H9 (cell line): ENCODE measurements at regions not wholly inside any gene's neighbourhood (a gene's known extent, or its start where the extent isn't known, plus 50 kb on each side); places are given as distances from the start of the nearest gene placed in this dataset.

Source experiments
- DNase-seq: peaks from one replicate; pipeline ENCODE4 v3.0.0-alpha.2; 2017
- H2AFZ ChIP-seq: one replicate; pipeline ENCODE4 v1.6.1; 2013; ENCODE audit warnings: mild to moderate bottlenecking, low read length, control low read depth, moderate library complexity
- H2AK5ac ChIP-seq: 2 replicates; pipeline ENCODE4 v1.6.1; 2013; ENCODE audit warnings: low read length, control low read depth, mixed read lengths; ENCODE audit not compliant: insufficient read length
- H2BK120ac ChIP-seq: one replicate; pipeline ENCODE4 v1.6.1; 2013; ENCODE audit warnings: low read depth, mild to moderate bottlenecking, low read length, control low read depth, inconsistent platforms; ENCODE audit not compliant: poor library complexity, severe bottlenecking
- H2BK12ac ChIP-seq: 2 replicates; pipeline ENCODE4 v1.6.1; 2013; ENCODE audit warnings: low read length, control low read depth, mixed read lengths, low read depth; ENCODE audit not compliant: insufficient read length
- H2BK15ac ChIP-seq: 2 replicates; pipeline ENCODE4 v1.6.1; 2013; ENCODE audit warnings: low read depth, low read length, control low read depth
- H2BK20ac ChIP-seq: one replicate; pipeline ENCODE4 v1.6.1; 2013; ENCODE audit warnings: low read depth, mild to moderate bottlenecking, low read length, control low read depth, inconsistent platforms; ENCODE audit not compliant: poor library complexity, severe bottlenecking
- H2BK5ac ChIP-seq: 2 replicates; pipeline ENCODE4 v1.6.1; 2013; ENCODE audit warnings: low read length, control low read depth, mixed read lengths; ENCODE audit not compliant: insufficient read length
- H3K14ac ChIP-seq: 2 replicates; pipeline ENCODE4 v1.6.1; 2013; ENCODE audit warnings: low read length, control low read depth; ENCODE audit not compliant: insufficient read depth
- H3K18ac ChIP-seq: 2 replicates; pipeline ENCODE4 v1.6.1; 2013; ENCODE audit warnings: low read depth, mild to moderate bottlenecking, mixed read lengths, low read length, control low read depth; ENCODE audit not compliant: insufficient read length
- H3K23ac ChIP-seq: 2 replicates; pipeline ENCODE4 v1.6.1; 2013; ENCODE audit warnings: low read length, control low read depth, mixed read lengths, low read depth; ENCODE audit not compliant: insufficient read length
- H3K23me2 ChIP-seq: 2 replicates; pipeline ENCODE4 v1.6.1; 2013; ENCODE audit warnings: low read depth, mild to moderate bottlenecking, mixed read lengths, low read length, control low read depth; ENCODE audit not compliant: insufficient read length, poor library complexity, severe bottlenecking
- H3K27ac ChIP-seq: 2 replicates; pipeline ENCODE4 v1.5.1; 2013; ENCODE audit warnings: low read length, control low read depth, mixed read lengths, low read depth; ENCODE audit not compliant: insufficient read length
- H3K27me3 ChIP-seq: 2 replicates; pipeline ENCODE4 v1.6.1; 2013; ENCODE audit warnings: low read length, control low read depth, inconsistent platforms; ENCODE audit not compliant: insufficient read depth
- H3K4ac ChIP-seq: 2 replicates; pipeline ENCODE4 v1.6.1; 2013; ENCODE audit warnings: low read depth, mild to moderate bottlenecking, control low read depth, inconsistent platforms, low read length, moderate library complexity
- H3K4me1 ChIP-seq: 2 replicates; pipeline ENCODE4 v1.6.1; 2013; ENCODE audit warnings: low read length, control low read depth, inconsistent platforms; ENCODE audit not compliant: insufficient read depth
- H3K4me2 ChIP-seq: 2 replicates; pipeline ENCODE4 v1.6.1; 2013; ENCODE audit warnings: low read length, control low read depth, mixed read lengths; ENCODE audit not compliant: insufficient read length, insufficient read depth
- H3K56ac ChIP-seq: 2 replicates; pipeline ENCODE4 v1.6.1; 2013; ENCODE audit warnings: low read depth, mild to moderate bottlenecking, mixed read lengths, low read length, control low read depth; ENCODE audit not compliant: insufficient read length
- H3K79me1 ChIP-seq: 2 replicates; pipeline ENCODE4 v1.6.1; 2013; ENCODE audit warnings: low read depth, mild to moderate bottlenecking, moderate library complexity, low read length, control low read depth, inconsistent platforms; ENCODE audit not compliant: insufficient read depth, poor library complexity, severe bottlenecking
- H3K79me2 ChIP-seq: 2 replicates; pipeline ENCODE4 v1.6.1; 2013; ENCODE audit warnings: low read length, control low read depth, inconsistent platforms; ENCODE audit not compliant: insufficient read depth
- H3K9ac ChIP-seq: 2 replicates; pipeline ENCODE4 v1.6.1; 2013; ENCODE audit warnings: low read length, control low read depth, mixed read lengths; ENCODE audit not compliant: insufficient read length; ENCODE audit errors: extremely low read depth
- H3K9me3 ChIP-seq: one replicate; pipeline ENCODE4 v1.6.1; 2013; ENCODE audit warnings: low read depth, low read length, inconsistent platforms; ENCODE audit not compliant: control insufficient read depth
- H3T11ph ChIP-seq: one replicate; pipeline ENCODE4 v1.6.1; 2013; ENCODE audit warnings: mild to moderate bottlenecking, low read length, control low read depth, inconsistent platforms
- H4K20me1 ChIP-seq: one replicate; pipeline ENCODE4 v1.6.1; 2013; ENCODE audit not compliant: control insufficient read depth, insufficient read length, insufficient read depth
- H4K5ac ChIP-seq: 2 replicates; pipeline ENCODE4 v1.6.1; 2013; ENCODE audit warnings: low read depth, mild to moderate bottlenecking, mixed read lengths, low read length, control low read depth; ENCODE audit not compliant: insufficient read length
- H4K8ac ChIP-seq: replicated peaks from 2 replicates; pipeline ENCODE4 v1.6.1; 2013; ENCODE audit warnings: low read length, control low read depth, mixed read lengths, low read depth; ENCODE audit not compliant: insufficient read length
- H4K91ac ChIP-seq: 2 replicates; pipeline ENCODE4 v1.6.1; 2013; ENCODE audit warnings: low read depth, mild to moderate bottlenecking, moderate library complexity, mixed read lengths, low read length, control low read depth; ENCODE audit not compliant: insufficient read length
- H3K27ac Mint-ChIP-seq, 3 experiments: 2 replicates in 2 of 3; 3 replicates in 1 of 3; pipeline ENCODE4 v1.8.0; 2020 to 2021; ENCODE audit warnings: mixed read lengths in 3 of 3, mild to moderate bottlenecking in 1 of 3, moderate library complexity in 1 of 3
- H3K27me3 Mint-ChIP-seq: 2 replicates; pipeline ENCODE4 v1.8.0; 2021; ENCODE audit warnings: low read depth, mild to moderate bottlenecking, moderate library complexity, mixed read lengths
- H3K36me3 Mint-ChIP-seq, 3 experiments: 2 replicates in 2 of 3; 3 replicates in 1 of 3; pipeline ENCODE4 v1.8.0; 2020 to 2021; ENCODE audit warnings: low read depth in 3 of 3, mixed read lengths in 3 of 3; ENCODE audit not compliant: insufficient read depth in 1 of 3
- H3K4me1 Mint-ChIP-seq, 2 experiments: 2 replicates each; pipeline ENCODE4 v1.8.0; 2020; ENCODE audit warnings: mixed read lengths in 2 of 2
- H3K4me3 Mint-ChIP-seq, 2 experiments: 2 replicates in 1 of 2; 3 replicates in 1 of 2; pipeline ENCODE4 v1.8.0; 2020 to 2021; ENCODE audit warnings: mild to moderate bottlenecking in 2 of 2, mixed read lengths in 2 of 2, moderate library complexity in 1 of 2
- H3K9me3 Mint-ChIP-seq, 2 experiments: 2 replicates in 1 of 2; 3 replicates in 1 of 2; pipeline ENCODE4 v1.8.0; 2020; ENCODE audit warnings: mild to moderate bottlenecking in 2 of 2, mixed read lengths in 2 of 2, moderate library complexity in 1 of 2
- WGBS: extraction: QIAGEN DNeasy Blood & Tissue Kit; methylation state at CpG from one replicate; pipeline ENCODE4 v1.1.7; 2013; ENCODE audit warnings: missing lambda C conversion rate, low lambda C conversion rate, mixed read lengths; ENCODE audit not compliant: insufficient read length; ENCODE audit errors: extremely low coverage; 5-methylcytosine and 5-hydroxymethylcytosine counted together
- TF ChIP-seq, protein P1 (sequence below): fragments of 200-600 bp; sonication (generic); conservative IDR thresholded peaks from 3 replicates; pipeline ENCODE4 v1.8.0; 2021; ENCODE audit warnings: antibody characterized with exemption, mild to moderate bottlenecking

DNA sequence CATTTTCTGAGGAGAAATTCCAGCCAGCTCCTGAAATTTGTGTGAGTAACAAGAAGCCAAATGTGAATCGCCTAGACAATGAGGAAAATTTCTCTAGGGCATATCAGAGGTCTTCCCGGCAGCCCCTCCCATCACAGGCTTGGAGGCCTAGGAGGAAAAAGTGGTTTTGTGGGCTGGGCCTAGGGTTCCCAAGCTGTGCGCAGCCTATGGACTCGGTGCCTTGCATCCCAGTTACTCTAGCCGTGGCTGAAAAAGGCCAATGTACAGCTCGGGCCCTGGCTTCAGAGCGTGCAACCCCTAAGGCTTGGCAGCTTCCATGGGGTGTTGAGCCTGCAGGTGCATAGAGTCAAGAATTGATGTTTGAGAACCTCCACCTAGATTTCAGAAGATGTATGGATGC lies 556.2 kb upstream of the DSEL start:
- Histone ChIP-seq H4K5ac (no peak overlapping the region), H3K9ac (no peak overlapping the region), H2BK15ac (no peak overlapping the region), H3K4me1 (no peaks in the 10 kb centered on the region), H2BK20ac (no peak overlapping the region), H3K18ac (no peak overlapping the region), H3K79me2 (no peaks in the 10 kb centered on the region), H2AK5ac (no peak overlapping the region), H4K8ac (no peak overlapping the region), H2BK5ac (no peak overlapping the region), H3K79me1 (no peaks in the 10 kb centered on the region), H3K56ac (no peak overlapping the region), H2BK12ac (no peak overlapping the region), H4K20me1 (no peaks in the 10 kb centered on the region), H4K91ac (no peak overlapping the region), H3K4ac (no peak overlapping the region), H3K27me3 (no peaks in the 10 kb centered on the region), H3K23ac (no peak overlapping the region), H3K4me2 (no peak overlapping the region), H3K23me2 (no peaks in the 10 kb centered on the region), H3K9me3 (peaks cover 3% of the 10 kb centered on the region), H3K14ac (no peak overlapping the region), H3K27ac (no peak overlapping the region), H2AFZ (no peak overlapping the region), H2BK120ac (no peak overlapping the region), H3T11ph (no peak overlapping the region)
- Mint-ChIP-seq H3K4me3 (no peak overlapping the region), H3K9me3 (peaks cover 23 to 27% of the 10 kb centered on the region in 2 experiments), H3K27me3 (no peaks in the 10 kb centered on the region), H3K4me1 (no peaks in the 10 kb centered on the region), H3K36me3 (peaks cover 15 to 26% (median 20%) of the 10 kb centered on the region in 3 experiments), H3K27ac (no peak overlapping the region)
- no peak for DNase-seq
- no CpG with 5 or more reads among the region's 7 CpGs for WGBS
- TF ChIP-seq, protein P1, sequence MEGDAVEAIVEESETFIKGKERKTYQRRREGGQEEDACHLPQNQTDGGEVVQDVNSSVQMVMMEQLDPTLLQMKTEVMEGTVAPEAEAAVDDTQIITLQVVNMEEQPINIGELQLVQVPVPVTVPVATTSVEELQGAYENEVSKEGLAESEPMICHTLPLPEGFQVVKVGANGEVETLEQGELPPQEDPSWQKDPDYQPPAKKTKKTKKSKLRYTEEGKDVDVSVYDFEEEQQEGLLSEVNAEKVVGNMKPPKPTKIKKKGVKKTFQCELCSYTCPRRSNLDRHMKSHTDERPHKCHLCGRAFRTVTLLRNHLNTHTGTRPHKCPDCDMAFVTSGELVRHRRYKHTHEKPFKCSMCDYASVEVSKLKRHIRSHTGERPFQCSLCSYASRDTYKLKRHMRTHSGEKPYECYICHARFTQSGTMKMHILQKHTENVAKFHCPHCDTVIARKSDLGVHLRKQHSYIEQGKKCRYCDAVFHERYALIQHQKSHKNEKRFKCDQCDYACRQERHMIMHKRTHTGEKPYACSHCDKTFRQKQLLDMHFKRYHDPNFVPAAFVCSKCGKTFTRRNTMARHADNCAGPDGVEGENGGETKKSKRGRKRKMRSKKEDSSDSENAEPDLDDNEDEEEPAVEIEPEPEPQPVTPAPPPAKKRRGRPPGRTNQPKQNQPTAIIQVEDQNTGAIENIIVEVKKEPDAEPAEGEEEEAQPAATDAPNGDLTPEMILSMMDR, result no peak
